PC-3 (cell line): ENCODE measurements at regions not wholly inside any gene's neighbourhood (a gene's known extent, or its start where the extent isn't known, plus 50 kb on each side); places are given as distances from the start of the nearest gene placed in this dataset.

Experiments used
- ATAC-seq: fragments of 200-7000 bp; cut with Tn5 transposase; 2 replicates; pipeline ENCODE4 v1.9.1; 2020; ENCODE audit warnings: mild to moderate bottlenecking, moderate library complexity
- BruUV-seq: library from RNA; stranded (reverse); fragments of 400-500 nt; replicated peaks from 2 replicates; lab custom pipeline; 2021; lab: Mats Ljungman, UMichigan
- CTCF ChIA-PET: fragments of 300-600 bp; sonication (Branson Sonifier 250); formaldehyde crosslinking; loops from one replicate; lab custom pipeline; 2022; ENCODE audit warnings: antibody characterized with exemption; lab: Charles Lee
- POLR2A ChIA-PET: fragments of 300-600 bp; sonication (Branson Sonifier 250); formaldehyde crosslinking; loops from one replicate; lab custom pipeline; 2022; ENCODE audit warnings: antibody characterized with exemption; ENCODE audit not compliant: unreplicated experiment; lab: Charles Lee
- DNase-seq: peaks from one replicate; pipeline ENCODE4 v3.0.0-alpha.2; 2015
- H2AFZ ChIP-seq: fragments of 300-600 bp; sonication (generic); 2 replicates; pipeline ENCODE4 v1.6.0; 2016; ENCODE audit warnings: antibody characterized with exemption, low read length
- H3F3A ChIP-seq: fragments of 300-600 bp; sonication (generic); one replicate; pipeline ENCODE4 v1.6.0; 2017; ENCODE audit warnings: antibody characterized with exemption, low read length, control low read depth, mild to moderate bottlenecking; ENCODE audit not compliant: unreplicated experiment
- H3K27ac ChIP-seq: fragments of 300-600 bp; sonication (generic); 2 replicates; pipeline ENCODE4 v1.5.1; 2016; ENCODE audit warnings: mild to moderate bottlenecking, low read length
- H3K27me3 ChIP-seq: fragments of 300-600 bp; sonication (generic); 2 replicates; pipeline ENCODE4 v1.6.1; 2016; ENCODE audit warnings: low read length, mixed read lengths
- H3K36me3 ChIP-seq: fragments of 300-600 bp; sonication (generic); 2 replicates; pipeline ENCODE4 v1.6.1; 2016; ENCODE audit warnings: low read depth, mixed run types, low read length, mixed read lengths
- H3K4me1 ChIP-seq: fragments of 300-600 bp; sonication (generic); 2 replicates; pipeline ENCODE4 v1.5.1; 2016; ENCODE audit warnings: low read length; ENCODE audit not compliant: insufficient read depth
- H3K4me2 ChIP-seq: fragments of 300-600 bp; sonication (generic); 2 replicates; pipeline ENCODE4 v1.6.0; 2016; ENCODE audit warnings: low read length
- H3K4me3 ChIP-seq: fragments of 300-600 bp; sonication (generic); 2 replicates; pipeline ENCODE4 v1.5.1; 2016; ENCODE audit warnings: mild to moderate bottlenecking, low read length, mixed read lengths
- H3K79me2 ChIP-seq: fragments of 300-600 bp; sonication (generic); 2 replicates; pipeline ENCODE4 v1.6.1; 2017; ENCODE audit warnings: low read length, mixed read lengths
- H3K9ac ChIP-seq: fragments of 300-600 bp; sonication (generic); 2 replicates; pipeline ENCODE4 v1.6.0; 2016; ENCODE audit warnings: mild to moderate bottlenecking, low read length
- H3K9me2 ChIP-seq: fragments of 300-600 bp; sonication (generic); replicated peaks from 2 replicates; pipeline ENCODE4 v1.6.1; 2016; ENCODE audit warnings: mixed run types, low read length, mixed read lengths
- H3K9me3 ChIP-seq: fragments of 300-600 bp; sonication (generic); 2 replicates; pipeline ENCODE4 v1.6.1; 2016; ENCODE audit warnings: low read length, mixed read lengths
- H4K20me1 ChIP-seq: fragments of 300-600 bp; sonication (generic); 2 replicates; pipeline ENCODE4 v1.6.1; 2016; ENCODE audit warnings: low read length, mixed read lengths
- EZH2 ChIP-seq: fragments of 300-600 bp; sonication (generic); IDR thresholded peaks from one replicate; pipeline ENCODE4 v1.6.1; 2017; ENCODE audit warnings: antibody characterized with exemption, mild to moderate bottlenecking, low read length; ENCODE audit not compliant: unreplicated experiment
- EZH2phosphoT487 ChIP-seq: fragments of 300-600 bp; sonication (generic); IDR thresholded peaks from 2 replicates; pipeline ENCODE4 v1.6.1; 2018; ENCODE audit warnings: mild to moderate bottlenecking, antibody characterized with exemption, low read length, borderline replicate concordance
- intact Hi-C: fragments of 100-400 bp; cut with micrococcal nuclease; formaldehyde crosslinking; loops from 2 replicates; pipeline ENCODE4 v1.9.0; 2023
- TF ChIP-seq, protein P1 (sequence below): fragments of 300-600 bp; sonication (generic); conservative IDR thresholded peaks from 2 replicates; pipeline ENCODE4 v1.5.1; 2017; ENCODE audit warnings: antibody characterized with exemption, low read depth, mild to moderate bottlenecking, low read length

DNA sequence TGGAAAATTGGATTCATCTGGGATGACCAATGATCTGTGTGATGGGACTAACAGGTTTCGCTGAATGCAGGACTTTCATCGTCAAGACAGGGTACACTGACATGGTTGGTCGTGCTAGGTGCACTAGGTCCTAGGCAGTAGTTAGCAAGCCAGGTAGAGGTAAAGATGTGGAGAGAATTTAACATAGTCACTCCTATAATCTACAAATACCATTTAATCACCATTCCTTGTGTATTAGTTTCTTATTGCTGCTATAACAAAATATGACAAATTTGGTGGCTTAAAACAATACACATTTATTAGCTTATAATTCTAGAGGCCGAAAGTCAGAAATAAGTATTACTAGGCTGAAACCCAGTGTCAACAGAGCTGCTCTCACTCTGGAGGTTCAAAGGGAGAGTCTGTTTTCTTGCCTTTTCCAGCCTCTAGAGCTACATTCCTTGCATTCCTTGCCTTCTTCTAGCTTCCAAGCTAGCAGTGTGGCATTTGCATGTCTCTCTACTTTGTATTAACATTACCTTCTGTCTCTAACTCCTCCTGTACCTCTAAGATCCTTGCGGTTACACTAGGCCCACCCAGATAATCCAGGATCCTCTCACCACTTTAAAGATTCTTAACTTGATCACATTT lies 98.7 kb upstream of the GRIA3 start:
- Histone ChIP-seq H3K27me3 (no peaks in the 10 kb centered on the region), H3K4me3 (no peak overlapping the region), H3K79me2 (no peaks in the 10 kb centered on the region), H3K36me3 (no peaks in the 10 kb centered on the region), H3K9me3 (no peaks in the 10 kb centered on the region), H3K4me2 (no peak overlapping the region), H3K9me2 (no peaks in the 10 kb centered on the region), H3K9ac (no peak overlapping the region), H3F3A (no peaks in the 10 kb centered on the region), H3K4me1 (no peaks in the 10 kb centered on the region), H2AFZ (no peak overlapping the region), H4K20me1 (no peaks in the 10 kb centered on the region), H3K27ac (no peak overlapping the region)
- DNase-seq (no peak), ATAC-seq (no peak)
- TF ChIP-seq EZH2 (no peak), EZH2phosphoT487 (no peak)
- TF ChIP-seq, protein P1, sequence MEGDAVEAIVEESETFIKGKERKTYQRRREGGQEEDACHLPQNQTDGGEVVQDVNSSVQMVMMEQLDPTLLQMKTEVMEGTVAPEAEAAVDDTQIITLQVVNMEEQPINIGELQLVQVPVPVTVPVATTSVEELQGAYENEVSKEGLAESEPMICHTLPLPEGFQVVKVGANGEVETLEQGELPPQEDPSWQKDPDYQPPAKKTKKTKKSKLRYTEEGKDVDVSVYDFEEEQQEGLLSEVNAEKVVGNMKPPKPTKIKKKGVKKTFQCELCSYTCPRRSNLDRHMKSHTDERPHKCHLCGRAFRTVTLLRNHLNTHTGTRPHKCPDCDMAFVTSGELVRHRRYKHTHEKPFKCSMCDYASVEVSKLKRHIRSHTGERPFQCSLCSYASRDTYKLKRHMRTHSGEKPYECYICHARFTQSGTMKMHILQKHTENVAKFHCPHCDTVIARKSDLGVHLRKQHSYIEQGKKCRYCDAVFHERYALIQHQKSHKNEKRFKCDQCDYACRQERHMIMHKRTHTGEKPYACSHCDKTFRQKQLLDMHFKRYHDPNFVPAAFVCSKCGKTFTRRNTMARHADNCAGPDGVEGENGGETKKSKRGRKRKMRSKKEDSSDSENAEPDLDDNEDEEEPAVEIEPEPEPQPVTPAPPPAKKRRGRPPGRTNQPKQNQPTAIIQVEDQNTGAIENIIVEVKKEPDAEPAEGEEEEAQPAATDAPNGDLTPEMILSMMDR = no peak
- intact Hi-C loops = no loop called here
- no TSS peak for BruUV-seq
- ChIA-PET POLR2A (no interaction called here), CTCF (no interaction called here)

DNA sequence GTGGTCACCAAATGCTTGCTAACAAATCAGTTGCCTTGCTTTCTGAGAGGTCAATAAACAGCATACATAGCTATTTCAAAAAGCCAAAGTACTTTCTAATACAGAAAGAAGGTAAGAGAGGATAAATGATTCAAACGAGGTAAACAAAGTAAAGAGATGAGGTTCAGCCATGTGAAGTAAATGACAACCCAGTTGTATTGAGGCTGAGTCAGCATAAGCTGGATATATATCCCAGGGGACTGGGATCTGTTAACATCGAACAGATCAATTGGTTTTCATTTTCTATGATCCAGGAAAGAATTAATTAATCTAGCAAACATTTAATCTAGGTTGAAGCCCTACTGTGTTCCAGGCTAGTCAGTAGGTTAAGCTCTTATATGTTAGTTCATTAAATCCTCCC lies 97.3 kb upstream of the GRIA3 start:
- ATAC-seq (no peak), DNase-seq (no peak)
- no peak overlapping the region for H3K4me3 ChIP-seq
- no peak overlapping the region for H3K9ac ChIP-seq
- CTCF ChIA-PET = no interaction called here
- H3K9me2 ChIP-seq = no peaks in the 10 kb centered on the region
- no TSS peak for BruUV-seq
- no peak overlapping the region for H3K4me2 ChIP-seq
- no peaks in the 10 kb centered on the region for H4K20me1 ChIP-seq
- POLR2A ChIA-PET = no interaction called here
- no peaks in the 10 kb centered on the region for H3K9me3 ChIP-seq
- no peaks in the 10 kb centered on the region for H3K36me3 ChIP-seq
- H3K27ac ChIP-seq = no peak overlapping the region
- no peaks in the 10 kb centered on the region for H3F3A ChIP-seq
- no peaks in the 10 kb centered on the region for H3K79me2 ChIP-seq
- TF ChIP-seq EZH2 (no peak), EZH2phosphoT487 (no peak)
- TF ChIP-seq, protein P1 = no peak
- H2AFZ ChIP-seq = no peak overlapping the region
- intact Hi-C loops = no loop called here
- H3K27me3 ChIP-seq = no peaks in the 10 kb centered on the region
- no peaks in the 10 kb centered on the region for H3K4me1 ChIP-seq

DNA sequence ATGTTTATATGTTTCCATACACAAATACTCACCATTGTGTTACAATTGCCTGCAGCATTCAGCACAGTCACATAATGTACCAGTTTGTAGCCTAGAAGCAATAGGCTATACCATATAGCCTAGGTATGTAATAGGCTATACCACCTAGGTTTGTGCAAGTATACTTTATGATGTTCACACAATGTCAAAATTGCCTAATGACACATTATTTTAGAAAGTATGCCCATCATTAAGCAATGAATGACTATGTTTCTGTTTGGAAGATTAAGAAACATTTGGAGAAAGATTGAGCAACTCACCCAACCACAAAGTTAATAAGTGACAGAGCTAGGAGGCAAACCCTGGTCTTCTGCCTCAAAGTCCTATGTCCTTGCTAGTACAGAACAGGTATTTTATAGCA lies 96.8 kb upstream of the GRIA3 start:
- no peaks in the 10 kb centered on the region for H4K20me1 ChIP-seq
- ChIA-PET CTCF (no interaction called here), POLR2A (no interaction called here)
- no peaks in the 10 kb centered on the region for H3K4me1 ChIP-seq
- no peak for ATAC-seq
- H3K9me3 ChIP-seq = no peaks in the 10 kb centered on the region
- no peak overlapping the region for H3K4me2 ChIP-seq
- H3K9ac ChIP-seq = no peak overlapping the region
- H3K4me3 ChIP-seq = no peak overlapping the region
- no peaks in the 10 kb centered on the region for H3K9me2 ChIP-seq
- H3K27ac ChIP-seq = no peak overlapping the region
- no peaks in the 10 kb centered on the region for H3F3A ChIP-seq
- DNase-seq = peak; percentile 14
- intact Hi-C loops = no loop called here
- no peaks in the 10 kb centered on the region for H3K79me2 ChIP-seq
- no TSS peak for BruUV-seq
- H3K27me3 ChIP-seq = no peaks in the 10 kb centered on the region
- TF ChIP-seq EZH2 (no peak), EZH2phosphoT487 (no peak)
- no peak overlapping the region for H2AFZ ChIP-seq
- no peaks in the 10 kb centered on the region for H3K36me3 ChIP-seq
